ENCODE measurements at regions not wholly inside any gene's neighbourhood (a gene's known extent, or its start where the extent isn't known, plus 50 kb on each side); places are given as distances from the start of the nearest gene placed in this dataset.

- H3K79me2 ChIP-seq (ENCODE audit: control insufficient read depth, insufficient read depth, low read length), result no peaks in the 10 kb centered on the region
- H4K20me1 ChIP-seq (ENCODE audit: control insufficient read depth, extremely low read depth, insufficient read depth, low read length), result no peaks in the 10 kb centered on the region
- DNase-seq (ENCODE audit: low read depth in 2 of 2), result no peak
- TF ChIP-seq EZH2 (IDR thresholded peaks at IDR 0.05; ENCODE audit: low read length, missing control alignments) (no peak), CTCF (conservative IDR thresholded peaks at IDR 0.05 in 1 of 2, IDR thresholded peaks at IDR 0.05 in 1 of 2; ENCODE audit: low read depth in 1 of 2, low read length in 2 of 2) (no peak)
- no peak overlapping the region for H3K27ac ChIP-seq (ENCODE audit: insufficient read depth, low read length)
- no peak overlapping the region for H2AFZ ChIP-seq (ENCODE audit: low read length)
- H3K4me3 ChIP-seq (replicated peaks in 1 of 4; ENCODE audit: control extremely low read depth in 1 of 4, insufficient read depth in 1 of 4, low read depth in 3 of 4, low read length in 4 of 4), result no peak overlapping the region
- no peaks in the 10 kb centered on the region for H3K27me3 ChIP-seq (ENCODE audit: control insufficient read depth, insufficient read depth, low read length)
- no peaks in the 10 kb centered on the region for H3K9me3 ChIP-seq (ENCODE audit: control insufficient read depth, insufficient read depth, low read depth, low read length)
- no peak overlapping the region for H3K4me2 ChIP-seq (ENCODE audit: extremely low read depth, insufficient read depth, low read length)
- H3K9ac ChIP-seq (ENCODE audit: insufficient read depth, low read length), result no peak overlapping the region
- no peaks in the 10 kb centered on the region for H3K4me1 ChIP-seq (ENCODE audit: control insufficient read depth, extremely low read depth, insufficient read depth, low read length)
- H3K36me3 ChIP-seq (ENCODE audit: control insufficient read depth, insufficient read depth, low read length), result no peaks in the 10 kb centered on the region
These were observed 157.0 kb upstream of the NEBL start for GRCh38 chr10:21053953-21054690.

- H4K20me1 ChIP-seq (ENCODE audit: control insufficient read depth, extremely low read depth, insufficient read depth, low read length), result no peaks in the 10 kb centered on the region
- no peaks in the 10 kb centered on the region for H3K79me2 ChIP-seq (ENCODE audit: control insufficient read depth, insufficient read depth, low read length)
- no peaks in the 10 kb centered on the region for H3K27me3 ChIP-seq (ENCODE audit: control insufficient read depth, insufficient read depth, low read length)
- H2AFZ ChIP-seq (ENCODE audit: low read length), result no peak overlapping the region
- TF ChIP-seq CTCF (conservative IDR thresholded peaks at IDR 0.05 in 1 of 2, IDR thresholded peaks at IDR 0.05 in 1 of 2; ENCODE audit: low read depth in 1 of 2, low read length in 2 of 2) (no peak), EZH2 (IDR thresholded peaks at IDR 0.05; ENCODE audit: low read length, missing control alignments) (no peak)
- no peak overlapping the region for H3K9ac ChIP-seq (ENCODE audit: insufficient read depth, low read length)
- H3K4me2 ChIP-seq (ENCODE audit: extremely low read depth, insufficient read depth, low read length), result no peak overlapping the region
- H3K9me3 ChIP-seq (ENCODE audit: control insufficient read depth, insufficient read depth, low read depth, low read length), result no peaks in the 10 kb centered on the region
- H3K4me3 ChIP-seq (replicated peaks in 1 of 4; ENCODE audit: control extremely low read depth in 1 of 4, insufficient read depth in 1 of 4, low read depth in 3 of 4, low read length in 4 of 4), result no peak overlapping the region
- no peaks in the 10 kb centered on the region for H3K4me1 ChIP-seq (ENCODE audit: control insufficient read depth, extremely low read depth, insufficient read depth, low read length)
- H3K27ac ChIP-seq (ENCODE audit: insufficient read depth, low read length), result no peak overlapping the region
- H3K36me3 ChIP-seq (ENCODE audit: control insufficient read depth, insufficient read depth, low read length), result no peaks in the 10 kb centered on the region
- DNase-seq (ENCODE audit: low read depth in 2 of 2), result no peak
These were observed 155.6 kb upstream of the NEBL start for GRCh38 chr10:21052709-21053104.

GRCh38 chr10:21052072-21052708 lies 155.1 kb upstream of the NEBL start:
- no peak for TF ChIP-seq CTCF (conservative IDR thresholded peaks at IDR 0.05 in 1 of 2, IDR thresholded peaks at IDR 0.05 in 1 of 2; ENCODE audit: low read depth in 1 of 2, low read length in 2 of 2)
- TF ChIP-seq EZH2 (IDR thresholded peaks at IDR 0.05; ENCODE audit: low read length, missing control alignments), result no peak
- H3K79me2 ChIP-seq (ENCODE audit: control insufficient read depth, insufficient read depth, low read length), result no peaks in the 10 kb centered on the region
- no peak for DNase-seq (ENCODE audit: low read depth in 2 of 2)

More at GRCh38 chr10:21052072-21052708, 155.1 kb upstream of the NEBL start:
- Histone ChIP-seq H3K27ac (ENCODE audit: insufficient read depth, low read length) (no peak overlapping the region), H3K4me3 (replicated peaks in 1 of 4; ENCODE audit: control extremely low read depth in 1 of 4, insufficient read depth in 1 of 4, low read depth in 3 of 4, low read length in 4 of 4) (no peak overlapping the region), H3K4me2 (ENCODE audit: extremely low read depth, insufficient read depth, low read length) (no peak overlapping the region), H3K36me3 (ENCODE audit: control insufficient read depth, insufficient read depth, low read length) (no peaks in the 10 kb centered on the region), H2AFZ (ENCODE audit: low read length) (no peak overlapping the region), H3K9me3 (ENCODE audit: control insufficient read depth, insufficient read depth, low read depth, low read length) (no peaks in the 10 kb centered on the region), H3K9ac (ENCODE audit: insufficient read depth, low read length) (no peak overlapping the region), H3K4me1 (ENCODE audit: control insufficient read depth, extremely low read depth, insufficient read depth, low read length) (no peaks in the 10 kb centered on the region), H3K27me3 (ENCODE audit: control insufficient read depth, insufficient read depth, low read length) (no peaks in the 10 kb centered on the region), H4K20me1 (ENCODE audit: control insufficient read depth, extremely low read depth, insufficient read depth, low read length) (no peaks in the 10 kb centered on the region)
